ENCODE measurements at regions not wholly inside any gene's neighbourhood (a gene's known extent, or its start where the extent isn't known, plus 50 kb on each side); places are given as distances from the start of the nearest gene placed in this dataset.

GRCh38 chr15:26261966-26262365 is 398.8 kb upstream of the ATP10A start:
- TF ChIP-seq CTCF (IDR thresholded peaks at IDR 0.05) (no peak), POLR2A (IDR thresholded peaks at IDR 0.05) (no peak)

All from prostate gland (tissue), 2 donors.